GM18873 (cell line): ENCODE measurements at regions not wholly inside any gene's neighbourhood (a gene's known extent, or its start where the extent isn't known, plus 50 kb on each side); places are given as distances from the start of the nearest gene placed in this dataset.

Experiments used
- ATAC-seq: cut with Tn5 transposase; IDR thresholded peaks from one replicate; pipeline ENCODE4 v1.9.1; 2021; ENCODE audit warnings: mild to moderate bottlenecking, moderate library complexity, moderate number of reproducible peaks; ENCODE audit not compliant: unreplicated experiment, low FRiP score

- ATAC-seq: peak; percentile 100
These were observed 429.4 kb downstream of the PIK3R1 start for GRCh38 chr5:68644971-68645370.

GRCh38 chr5:68646144-68646543 lies 430.6 kb downstream of the PIK3R1 start:
- no peak for ATAC-seq

DNA sequence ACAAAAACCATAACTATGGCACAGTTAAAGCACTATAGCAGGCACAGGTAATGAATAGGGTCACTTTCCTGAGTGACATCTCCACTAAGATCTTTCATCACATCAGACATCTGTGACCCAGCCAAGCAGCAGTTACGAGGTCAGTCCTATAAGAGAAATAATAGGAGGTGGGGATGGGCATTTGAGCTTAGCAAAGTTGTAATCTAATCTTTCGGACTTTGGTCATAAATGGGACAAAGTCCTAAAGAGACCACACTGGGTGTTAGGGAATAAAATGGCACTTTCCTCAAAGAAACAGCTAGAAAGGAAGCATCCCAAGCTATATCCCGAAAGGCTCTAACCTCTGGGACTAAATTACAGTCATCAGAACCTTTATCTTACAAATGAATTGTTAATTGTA lies 432.2 kb downstream of the PIK3R1 start:
- no peak for ATAC-seq

GRCh38 chr5:68648944-68649857 lies 433.6 kb downstream of the PIK3R1 start:
- no peak for ATAC-seq

- ATAC-seq: no peak
These were observed 437.0 kb downstream of the PIK3R1 start for GRCh38 chr5:68652534-68652965.

- no peak for ATAC-seq
These were observed 437.9 kb downstream of the PIK3R1 start for GRCh38 chr5:68653471-68653870.

DNA sequence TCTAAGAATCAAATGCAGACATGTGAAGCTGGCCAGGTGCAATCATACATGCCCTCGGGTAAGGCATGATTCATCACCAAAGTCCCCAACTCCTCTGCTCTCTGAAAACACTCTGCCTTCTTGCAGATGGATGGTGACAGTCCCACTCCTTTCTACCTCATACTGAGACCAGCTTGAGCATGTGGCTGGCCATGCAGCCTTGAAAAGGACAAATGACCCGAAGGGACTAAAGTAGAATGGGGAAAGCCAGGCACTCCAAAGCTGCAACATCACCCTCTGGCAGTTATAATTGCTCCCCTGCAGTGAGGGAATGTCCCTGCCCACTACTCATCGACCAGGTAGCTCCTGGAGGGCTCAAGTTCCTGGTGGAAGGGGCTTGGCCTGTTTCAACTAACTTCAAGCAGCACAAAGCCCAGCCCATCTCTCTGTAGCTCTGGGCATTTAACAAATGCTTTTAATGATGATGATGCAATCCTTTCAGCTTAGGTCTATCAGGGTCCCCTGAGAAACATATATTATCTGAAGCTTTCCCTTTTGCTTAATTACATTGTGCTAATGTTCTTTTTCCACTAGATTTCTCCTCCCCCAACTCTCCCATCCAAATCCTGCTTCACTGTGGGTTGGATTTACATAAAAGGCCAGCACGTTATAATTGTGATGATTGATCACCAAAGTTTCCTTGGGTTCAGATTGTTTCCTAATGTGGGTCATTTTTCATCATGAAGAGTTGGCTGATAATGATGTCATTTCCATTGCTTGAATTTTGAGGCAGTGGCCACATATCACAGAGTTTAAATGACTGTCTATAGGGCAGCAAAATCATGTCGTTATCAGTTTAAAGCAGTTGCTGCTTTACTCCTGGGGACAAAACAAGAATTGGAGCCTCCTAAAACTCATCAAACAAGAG lies 436.5 kb upstream of the SLC30A5 start:
- no peak for ATAC-seq

DNA sequence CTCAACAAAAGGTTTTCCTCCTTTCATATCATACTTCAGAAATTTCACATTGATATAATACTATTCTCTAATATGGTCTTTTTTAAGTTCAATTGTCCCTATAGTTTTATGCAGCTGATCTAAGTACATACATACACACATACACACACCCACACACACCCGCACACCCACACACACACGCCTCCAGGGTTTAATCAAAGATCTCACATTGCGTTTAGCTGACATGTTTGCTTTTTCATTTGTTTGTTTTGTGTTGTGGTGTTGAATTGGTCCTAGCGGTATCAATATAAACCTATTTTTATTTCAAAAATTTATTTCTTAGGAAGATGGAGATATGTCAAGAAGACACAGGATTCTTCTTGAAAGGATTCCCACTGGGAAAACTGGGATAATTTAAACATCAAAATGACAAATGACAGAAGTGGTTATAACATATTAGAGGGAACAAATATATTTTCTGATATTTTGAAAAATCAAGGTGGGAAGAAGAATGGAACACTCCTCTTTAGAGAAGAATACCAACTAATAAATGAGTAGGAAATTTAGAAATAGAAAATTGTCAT lies 434.9 kb upstream of the SLC30A5 start:
- no peak for ATAC-seq

DNA sequence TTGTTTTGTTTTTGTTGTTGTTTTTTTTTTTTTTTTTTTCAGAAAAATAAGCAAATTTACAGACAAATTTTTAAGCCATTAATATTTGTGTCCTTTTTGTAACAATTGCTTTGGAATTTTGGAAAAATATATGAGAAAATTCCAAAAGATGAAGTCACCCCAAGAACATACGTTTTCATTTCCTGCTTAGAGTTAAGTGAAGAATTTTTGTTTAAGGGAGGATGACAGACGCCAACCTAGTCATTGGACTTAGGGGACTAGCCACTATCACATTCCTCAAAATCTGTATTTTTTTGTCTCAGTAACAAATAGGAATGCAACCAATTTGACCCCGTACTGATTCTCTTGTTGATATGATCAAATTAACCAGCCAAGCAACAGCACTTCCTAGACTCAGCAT lies 433.9 kb upstream of the SLC30A5 start:
- ATAC-seq: no peak

DNA sequence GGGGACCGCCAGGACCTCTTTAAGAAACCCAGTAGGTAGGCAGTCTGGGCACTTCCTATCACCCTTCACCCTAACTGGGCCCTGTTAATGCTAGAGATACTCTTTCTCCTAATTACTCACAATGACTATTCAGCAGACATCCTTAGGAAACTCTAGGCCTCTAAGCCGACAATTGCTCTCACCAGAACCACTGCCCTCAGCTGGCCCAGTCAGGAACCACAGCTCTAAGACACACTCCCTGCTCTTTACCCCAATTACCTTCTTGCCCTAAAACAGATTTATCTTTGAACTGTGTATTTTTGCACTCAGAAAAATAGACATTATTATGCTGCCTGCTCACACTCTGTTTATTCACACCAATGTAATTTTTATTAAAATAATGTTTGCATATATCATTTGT lies 432.6 kb upstream of the SLC30A5 start:
- ATAC-seq: no peak

GRCh38 chr5:68662804-68663307 lies 431.0 kb upstream of the SLC30A5 start:
- ATAC-seq: no peak

- no peak for ATAC-seq
These were observed 423.8 kb upstream of the SLC30A5 start for GRCh38 chr5:68669864-68670575.

DNA sequence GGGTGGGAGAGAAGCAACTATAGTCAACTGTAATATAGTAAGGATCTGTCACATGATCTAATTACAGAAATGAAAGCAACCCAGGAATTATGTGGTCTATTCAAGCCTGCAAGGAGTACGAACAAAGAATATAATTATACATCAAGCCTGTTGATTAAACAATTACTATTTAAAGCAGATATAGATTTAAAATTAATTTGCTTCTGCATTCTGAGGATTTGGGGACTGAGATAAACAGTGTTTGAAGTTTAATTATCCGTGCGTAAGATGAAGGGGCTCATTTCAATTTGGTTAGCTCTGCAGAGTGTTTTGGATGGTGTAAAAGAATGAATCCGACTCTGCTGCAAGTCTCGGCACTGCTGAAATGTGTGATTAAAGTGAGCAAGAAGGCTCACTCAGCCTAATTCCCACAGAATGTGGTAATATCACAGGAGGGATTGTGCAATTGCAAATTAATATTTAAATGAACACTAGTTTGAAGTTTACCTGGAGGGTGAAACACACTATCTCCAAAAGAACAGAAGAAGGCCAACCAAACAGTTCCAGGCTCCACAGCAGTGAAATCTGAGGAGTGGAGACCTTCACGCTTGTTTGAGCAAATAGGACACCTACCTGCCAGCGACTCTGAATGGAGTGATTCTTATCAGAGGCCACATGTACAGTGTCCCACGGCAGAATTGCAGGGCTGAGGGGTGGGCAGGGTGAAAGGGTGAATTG lies 420.6 kb upstream of the SLC30A5 start:
- ATAC-seq: no peak

- no peak for ATAC-seq
These were observed 420.0 kb upstream of the SLC30A5 start for GRCh38 chr5:68673823-68674180.

DNA sequence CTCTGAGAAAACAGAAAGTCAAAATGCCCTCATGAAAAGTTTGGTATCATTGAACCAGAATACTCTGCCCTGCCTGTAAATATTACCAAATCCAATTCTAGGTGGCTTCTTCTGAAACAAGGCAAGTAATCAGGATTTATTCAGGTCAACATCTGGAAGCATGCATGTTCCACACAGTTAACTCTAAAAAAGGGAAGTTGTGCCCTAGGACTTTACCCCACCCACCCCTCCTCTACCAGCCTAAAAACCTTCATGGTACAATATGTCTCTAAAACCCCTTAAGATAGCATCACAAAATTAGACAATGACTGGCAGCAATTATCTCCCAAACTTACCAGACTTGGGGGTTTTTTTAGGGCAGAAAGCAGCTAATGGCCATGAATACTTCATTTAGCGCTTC lies 414.8 kb upstream of the SLC30A5 start:
- ATAC-seq: no peak

DNA sequence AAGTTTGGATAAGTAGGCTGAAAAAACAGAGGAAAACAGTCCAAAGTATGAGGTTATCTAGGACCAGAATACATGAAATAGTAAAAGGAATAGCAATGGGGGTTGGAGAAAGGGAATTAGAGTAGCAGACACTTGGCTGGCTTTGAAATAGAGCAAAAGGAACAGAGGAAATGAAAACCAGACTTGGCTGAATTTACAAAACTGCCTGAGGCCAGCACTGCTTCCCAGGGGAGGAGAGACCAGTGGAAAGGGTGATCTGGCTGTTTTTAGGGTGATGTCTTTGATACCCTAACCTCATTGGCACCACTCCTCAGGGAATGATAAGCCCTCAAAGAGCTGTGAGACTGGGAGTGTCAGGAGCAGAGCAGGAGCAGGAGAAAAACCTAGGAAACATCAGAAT lies 413.4 kb upstream of the SLC30A5 start:
- no peak for ATAC-seq

- ATAC-seq: no peak
These were observed 411.9 kb upstream of the SLC30A5 start for GRCh38 chr5:68681929-68682328.

DNA sequence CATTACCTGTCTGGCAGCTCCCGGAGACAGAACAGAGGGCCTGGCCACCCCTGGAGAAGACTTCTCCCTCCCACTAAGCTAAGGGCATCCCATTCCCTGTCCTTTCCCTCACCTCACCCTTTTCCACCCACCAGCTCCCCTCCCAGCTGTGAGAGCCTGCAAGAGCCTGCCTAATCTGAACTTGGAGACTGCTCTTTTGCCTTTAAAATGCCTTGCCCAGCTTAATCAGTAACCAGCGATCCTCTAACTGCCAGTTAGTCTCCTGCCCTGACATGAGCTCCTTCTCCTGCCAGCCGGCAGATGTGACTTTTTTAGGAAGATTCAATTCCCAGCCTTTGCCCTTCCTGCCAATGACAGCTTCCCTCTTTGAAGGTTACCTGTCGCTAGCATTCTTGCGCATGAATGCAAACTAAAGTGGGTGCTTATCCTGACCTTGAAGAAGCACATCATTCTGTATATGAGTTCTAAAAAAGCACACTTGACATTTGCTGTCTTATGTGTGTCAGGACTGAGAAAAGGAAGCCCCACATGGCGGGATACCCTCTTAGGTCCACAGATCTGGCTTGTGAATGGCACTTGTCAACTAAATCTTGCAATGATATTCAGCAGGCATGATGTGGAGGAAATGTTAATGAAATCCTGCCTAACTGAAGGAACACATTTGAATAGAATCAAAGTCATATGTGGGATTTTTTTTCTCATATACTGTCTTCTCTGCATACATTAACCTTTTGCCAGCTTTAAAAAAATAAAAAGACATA lies 411.2 kb upstream of the SLC30A5 start:
- no peak for ATAC-seq

GRCh38 chr5:68683632-68684036 lies 410.2 kb upstream of the SLC30A5 start:
- no peak for ATAC-seq
